CD4-positive, alpha-beta T cell (primary cell): ENCODE measurements at regions not wholly inside any gene's neighbourhood (a gene's known extent, or its start where the extent isn't known, plus 50 kb on each side); places are given as distances from the start of the nearest gene placed in this dataset.

Experiments
- ATAC-seq: fragments of 200-7000 bp; cut with Tn5 transposase; one replicate; pipeline ENCODE4 v1.10.0; 2022; ENCODE audit warnings: mild to moderate bottlenecking; ENCODE audit not compliant: poor library complexity
- CTCF ChIA-PET: fragments of 350-600 bp; sonication (Branson Sonifier 250); formaldehyde crosslinking; loops from one replicate; lab custom pipeline; 2021; ENCODE audit warnings: antibody characterized with exemption, inconsistent platforms; lab: Charles Lee
- POLR2A ChIA-PET: fragments of 350-600 bp; sonication (Branson Sonifier 250); formaldehyde crosslinking; loops from one replicate; lab custom pipeline; 2021; ENCODE audit warnings: antibody characterized with exemption, inconsistent platforms; lab: Charles Lee
- DNase-seq, 14 experiments: peaks; one replicate each; pipeline ENCODE4 v3.0.0-alpha.2; 2013 to 2020; ENCODE audit warnings: mixed read lengths in 2 of 14
- H3K27ac ChIP-seq, 2 donors: one replicate each; pipeline versions ENCODE4 v1.5.1 to v1.7.0; 2013; ENCODE audit warnings: low read length in 2 of 2, low read depth in 1 of 2, mild to moderate bottlenecking in 1 of 2
- H3K27me3 ChIP-seq, 2 experiments: 1 replicate in 1 of 2; 2 replicates in 1 of 2; pipeline versions ENCODE4 v1.6.1 to v1.7.0; 2013; ENCODE audit warnings: low read length in 2 of 2, control low read depth in 1 of 2, mild to moderate bottlenecking in 1 of 2, moderate library complexity in 1 of 2; ENCODE audit not compliant: insufficient read depth in 2 of 2, control insufficient read depth in 1 of 2
- H3K36me3 ChIP-seq: one replicate; pipeline ENCODE4 v1.6.1; 2013; ENCODE audit warnings: low read length, control low read depth; ENCODE audit not compliant: insufficient read depth
- H3K4me1 ChIP-seq: one replicate; pipeline ENCODE4 v1.6.1; 2013; ENCODE audit warnings: low read length, control low read depth; ENCODE audit not compliant: insufficient read depth
- H3K4me3 ChIP-seq: one replicate; pipeline ENCODE4 v1.5.1; 2013; ENCODE audit warnings: mild to moderate bottlenecking, low read length, moderate library complexity
- H3K9me3 ChIP-seq, 2 experiments: 1 replicate in 1 of 2; 2 replicates in 1 of 2; pipeline versions ENCODE4 v1.6.1 to v1.7.0; 2013; ENCODE audit warnings: low read length in 2 of 2, mild to moderate bottlenecking in 2 of 2, control low read depth in 1 of 2, moderate library complexity in 1 of 2; ENCODE audit not compliant: control insufficient read depth in 1 of 2, insufficient read depth in 1 of 2
- H3K27ac Mint-ChIP-seq: one replicate; pipeline ENCODE4 v1.8.0; 2020; ENCODE audit warnings: mixed read lengths
- H3K27me3 Mint-ChIP-seq: one replicate; pipeline ENCODE4 v1.8.0; 2021; ENCODE audit warnings: mixed read lengths
- H3K36me3 Mint-ChIP-seq: one replicate; pipeline ENCODE4 v1.8.0; 2021; ENCODE audit warnings: low read depth, mixed read lengths
- H3K4me1 Mint-ChIP-seq: one replicate; pipeline ENCODE4 v1.8.0; 2021; ENCODE audit warnings: low read depth, mixed read lengths
- H3K4me3 Mint-ChIP-seq: one replicate; pipeline ENCODE4 v1.8.0; 2020; ENCODE audit warnings: mild to moderate bottlenecking, mixed read lengths
- H3K9me3 Mint-ChIP-seq: one replicate; pipeline ENCODE4 v1.8.0; 2020; ENCODE audit warnings: mixed read lengths
- intact Hi-C, 2 experiments: fragments of 100-400 bp; cut with DNase I in 1 of 2; cut with micrococcal nuclease in 1 of 2; formaldehyde crosslinking; loops; one replicate each; pipeline versions ENCODE4 v1.15.1 to v1.9.0; 2023 to 2025; cut with DNase I, micrococcal nuclease
- TF ChIP-seq, protein P1 (sequence below): fragments of 200-600 bp; IDR thresholded peaks from one replicate; pipeline ENCODE4 v1.8.0; 2022; ENCODE audit warnings: antibody characterized with exemption, mild to moderate bottlenecking

DNA sequence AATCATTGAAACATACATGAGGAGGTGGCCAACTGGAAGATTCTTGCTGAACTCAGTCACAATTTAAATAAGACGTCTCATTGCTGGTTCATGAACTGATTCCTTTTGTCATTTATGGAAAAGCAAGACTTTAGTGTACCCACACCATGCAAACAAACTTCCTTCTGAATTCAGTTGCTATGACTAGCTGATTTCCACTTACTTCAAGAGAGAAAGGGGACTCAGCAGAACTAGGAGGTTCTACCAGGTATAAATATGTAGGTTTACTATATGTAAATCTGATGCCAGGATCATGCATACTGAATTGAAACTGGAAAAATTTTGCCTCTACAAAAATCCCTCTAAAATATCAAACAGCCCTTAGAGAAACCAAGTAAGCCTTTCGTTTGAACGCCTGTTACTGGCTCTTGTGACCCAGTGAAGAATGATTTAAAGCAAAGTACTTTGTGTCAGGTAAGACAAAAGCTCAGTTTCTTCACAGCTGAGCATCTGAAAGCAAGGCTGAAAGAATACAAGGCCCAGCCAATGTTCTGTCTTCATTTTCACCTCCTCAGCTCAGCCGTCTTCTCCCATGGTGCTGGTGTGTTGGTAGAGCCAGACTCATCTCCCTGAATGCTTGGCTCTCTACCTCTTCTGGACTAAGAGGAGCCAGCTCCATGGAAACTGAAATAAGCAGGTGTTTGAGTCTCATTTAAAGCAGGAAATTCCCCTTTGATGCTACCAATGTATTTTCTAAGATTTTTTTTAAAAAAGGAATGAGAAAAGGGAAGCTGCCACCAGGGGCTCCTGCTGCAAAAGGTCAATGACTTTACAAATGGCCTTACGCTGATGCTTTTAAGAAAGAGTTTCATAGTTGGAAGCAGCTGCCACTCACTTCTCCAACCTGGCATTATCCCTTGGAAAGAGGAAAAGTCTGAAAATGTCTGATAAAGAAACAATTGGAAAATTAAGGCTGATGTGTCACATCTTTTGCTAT is 301.6 kb downstream of the EFHB start:
- Mint-ChIP-seq H3K4me1 (no peaks in the 10 kb centered on the region), H3K27ac (no peak overlapping the region), H3K4me3 (no peak overlapping the region), H3K9me3 (peaks cover 5% of the 10 kb centered on the region), H3K27me3 (no peaks in the 10 kb centered on the region), H3K36me3 (no peaks in the 10 kb centered on the region)
- H3K27me3 ChIP-seq, result no peaks in the 10 kb centered on the region
- no peaks in the 10 kb centered on the region for H3K36me3 ChIP-seq
- no peak overlapping the region for H3K4me3 ChIP-seq
- CTCF ChIA-PET, result no interaction called here
- POLR2A ChIA-PET, result no interaction called here
- no peaks in the 10 kb centered on the region for H3K9me3 ChIP-seq
- TF ChIP-seq, protein P1, sequence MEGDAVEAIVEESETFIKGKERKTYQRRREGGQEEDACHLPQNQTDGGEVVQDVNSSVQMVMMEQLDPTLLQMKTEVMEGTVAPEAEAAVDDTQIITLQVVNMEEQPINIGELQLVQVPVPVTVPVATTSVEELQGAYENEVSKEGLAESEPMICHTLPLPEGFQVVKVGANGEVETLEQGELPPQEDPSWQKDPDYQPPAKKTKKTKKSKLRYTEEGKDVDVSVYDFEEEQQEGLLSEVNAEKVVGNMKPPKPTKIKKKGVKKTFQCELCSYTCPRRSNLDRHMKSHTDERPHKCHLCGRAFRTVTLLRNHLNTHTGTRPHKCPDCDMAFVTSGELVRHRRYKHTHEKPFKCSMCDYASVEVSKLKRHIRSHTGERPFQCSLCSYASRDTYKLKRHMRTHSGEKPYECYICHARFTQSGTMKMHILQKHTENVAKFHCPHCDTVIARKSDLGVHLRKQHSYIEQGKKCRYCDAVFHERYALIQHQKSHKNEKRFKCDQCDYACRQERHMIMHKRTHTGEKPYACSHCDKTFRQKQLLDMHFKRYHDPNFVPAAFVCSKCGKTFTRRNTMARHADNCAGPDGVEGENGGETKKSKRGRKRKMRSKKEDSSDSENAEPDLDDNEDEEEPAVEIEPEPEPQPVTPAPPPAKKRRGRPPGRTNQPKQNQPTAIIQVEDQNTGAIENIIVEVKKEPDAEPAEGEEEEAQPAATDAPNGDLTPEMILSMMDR, result no peak
- ATAC-seq, result no peak
- no peaks in the 10 kb centered on the region for H3K4me1 ChIP-seq
- no peak overlapping the region for H3K27ac ChIP-seq
- DNase-seq, result no peak
- intact Hi-C loops, result no loop called here

DNA sequence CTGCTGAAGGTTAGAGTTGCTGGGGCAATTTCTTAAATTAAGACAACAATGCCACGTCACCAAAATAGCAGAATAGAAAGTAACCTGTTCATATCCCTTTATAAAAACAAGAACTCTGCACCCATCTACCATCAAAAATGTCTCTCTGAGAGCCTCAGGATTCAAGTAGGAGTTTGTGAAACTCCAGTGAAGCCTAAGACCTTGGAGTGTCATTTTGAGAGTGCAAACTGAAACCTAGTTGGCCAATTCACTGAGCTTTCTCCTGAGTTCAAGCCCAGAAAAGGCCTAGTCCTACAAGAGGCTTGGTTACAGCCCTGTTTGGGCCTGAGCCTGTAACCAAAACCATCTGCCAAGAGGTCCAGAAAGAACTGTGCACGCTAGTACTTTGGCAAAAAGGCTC is 335.1 kb downstream of the EFHB start:
- no peaks in the 10 kb centered on the region for H3K27me3 Mint-ChIP-seq

DNA sequence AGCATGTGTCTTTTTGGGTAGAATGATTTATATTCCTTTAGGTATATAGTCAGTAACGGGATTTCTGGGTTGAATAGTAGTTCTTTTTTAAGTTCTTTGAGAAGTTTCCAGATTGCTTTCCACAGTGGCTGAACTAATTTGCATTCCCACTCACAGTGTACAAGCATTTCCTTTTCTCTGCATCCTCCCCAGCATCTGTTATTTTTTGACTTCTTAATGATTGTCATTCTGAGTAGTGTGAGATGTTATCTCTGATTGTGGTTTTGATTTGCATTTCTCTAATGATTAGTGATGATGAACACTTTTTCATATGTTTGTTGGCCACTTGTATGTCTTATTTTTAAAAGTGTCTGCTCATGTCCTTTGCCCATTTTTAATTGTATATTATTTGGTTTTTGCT is 337.6 kb downstream of the EFHB start:
- H3K4me1 ChIP-seq, result no peaks in the 10 kb centered on the region
- ATAC-seq, result no peak
- no peaks in the 10 kb centered on the region for H3K36me3 ChIP-seq
- intact Hi-C loops, result no loop called here
- TF ChIP-seq, protein P1, result no peak
- no peak for DNase-seq
- no peaks in the 10 kb centered on the region for H3K27me3 Mint-ChIP-seq
- H3K36me3 Mint-ChIP-seq, result no peaks in the 10 kb centered on the region
- no peak overlapping the region for H3K27ac Mint-ChIP-seq
- no peaks in the 10 kb centered on the region for H3K4me1 Mint-ChIP-seq
- ChIA-PET CTCF (no interaction called here), POLR2A (no interaction called here)
- H3K9me3 Mint-ChIP-seq, result peaks cover 5% of the 10 kb centered on the region
- no peaks in the 10 kb centered on the region for H3K27me3 ChIP-seq
- no peak overlapping the region for H3K4me3 ChIP-seq
- H3K27ac ChIP-seq, result no peak overlapping the region
- H3K9me3 ChIP-seq, result no peaks in the 10 kb centered on the region
- H3K4me3 Mint-ChIP-seq, result no peak overlapping the region

More for the DNA sequence above, 335.1 kb downstream of the EFHB start:
- TF ChIP-seq, protein P1, result no peak
- intact Hi-C loops, result no loop called here
- Mint-ChIP-seq H3K4me3 (no peak overlapping the region), H3K4me1 (no peaks in the 10 kb centered on the region), H3K36me3 (no peaks in the 10 kb centered on the region), H3K27ac (no peak overlapping the region), H3K9me3 (peaks cover 5% of the 10 kb centered on the region)
- CTCF ChIA-PET, result no interaction called here
- H3K36me3 ChIP-seq, result no peaks in the 10 kb centered on the region
- ATAC-seq (no peak), DNase-seq (no peak)
- POLR2A ChIA-PET, result no interaction called here
- H3K9me3 ChIP-seq, result no peaks in the 10 kb centered on the region
- no peaks in the 10 kb centered on the region for H3K27me3 ChIP-seq
- no peaks in the 10 kb centered on the region for H3K4me1 ChIP-seq
- no peak overlapping the region for H3K27ac ChIP-seq
- H3K4me3 ChIP-seq, result no peak overlapping the region
